Right lobe of liver (tissue), 4 donors: ENCODE measurements at regions not wholly inside any gene's neighbourhood (a gene's known extent, or its start where the extent isn't known, plus 50 kb on each side); places are given as distances from the start of the nearest gene placed in this dataset.

Experiments used
- POLR2A ChIP-seq: fragments of 450-650 bp; IDR thresholded peaks from one replicate; pipeline ENCODE4 v1.6.1; 2017; ENCODE audit warnings: antibody characterized with exemption, mild to moderate bottlenecking
- TF ChIP-seq, protein P1 (sequence below), 4 donors: fragments of 200-600 bp in 3 of 4; fragments of 450-650 bp in 1 of 4; IDR thresholded peaks; one replicate each; pipeline versions ENCODE4 v1.5.1 to v1.8.0; 2016 to 2022; ENCODE audit warnings: antibody characterized with exemption in 4 of 4, mild to moderate bottlenecking in 2 of 4
- donor health status: DM: no; HTN: no; CAD: no.
- donor health status: DM: no; HTN: no; CAD: no.
- donor health status: DM: no; HTN: yes; CAD: no.

DNA sequence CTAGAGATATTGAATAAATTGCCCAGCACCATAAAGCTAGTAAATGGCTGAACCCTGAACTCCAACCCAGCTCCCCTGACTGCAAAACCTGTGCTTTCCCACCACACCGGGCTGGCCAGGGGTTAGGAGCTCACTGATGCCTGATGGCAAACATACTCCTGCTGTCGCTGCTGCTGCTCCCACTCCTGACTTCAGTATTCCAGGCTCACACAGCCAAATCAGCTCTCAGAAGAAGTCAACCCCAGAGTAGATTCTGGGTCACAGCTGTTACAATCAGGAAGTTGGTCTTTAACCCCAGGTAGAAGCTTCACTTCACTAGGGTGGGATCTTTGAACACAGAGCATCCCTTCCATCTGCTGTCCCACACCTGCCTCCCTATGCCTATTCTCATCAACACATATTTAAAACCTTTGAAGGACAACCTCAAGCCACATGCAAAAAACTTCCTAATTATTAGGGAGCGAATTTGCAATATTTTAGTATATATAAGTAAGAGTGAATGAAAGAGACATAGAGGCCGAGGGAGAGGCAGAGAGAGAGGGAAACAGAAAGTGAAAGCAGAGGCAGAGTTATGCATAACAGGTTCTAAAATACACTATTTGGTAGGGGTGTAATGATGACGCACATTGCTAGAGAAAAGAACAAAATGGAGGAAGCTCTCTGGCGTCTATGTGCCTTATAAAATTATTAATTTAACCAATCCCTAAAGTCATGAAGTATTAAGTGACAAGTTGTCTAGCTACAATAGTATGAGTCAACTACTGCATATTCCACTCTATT lies 99.4 kb upstream of the SERP2 start:
- TF ChIP-seq, protein P1, sequence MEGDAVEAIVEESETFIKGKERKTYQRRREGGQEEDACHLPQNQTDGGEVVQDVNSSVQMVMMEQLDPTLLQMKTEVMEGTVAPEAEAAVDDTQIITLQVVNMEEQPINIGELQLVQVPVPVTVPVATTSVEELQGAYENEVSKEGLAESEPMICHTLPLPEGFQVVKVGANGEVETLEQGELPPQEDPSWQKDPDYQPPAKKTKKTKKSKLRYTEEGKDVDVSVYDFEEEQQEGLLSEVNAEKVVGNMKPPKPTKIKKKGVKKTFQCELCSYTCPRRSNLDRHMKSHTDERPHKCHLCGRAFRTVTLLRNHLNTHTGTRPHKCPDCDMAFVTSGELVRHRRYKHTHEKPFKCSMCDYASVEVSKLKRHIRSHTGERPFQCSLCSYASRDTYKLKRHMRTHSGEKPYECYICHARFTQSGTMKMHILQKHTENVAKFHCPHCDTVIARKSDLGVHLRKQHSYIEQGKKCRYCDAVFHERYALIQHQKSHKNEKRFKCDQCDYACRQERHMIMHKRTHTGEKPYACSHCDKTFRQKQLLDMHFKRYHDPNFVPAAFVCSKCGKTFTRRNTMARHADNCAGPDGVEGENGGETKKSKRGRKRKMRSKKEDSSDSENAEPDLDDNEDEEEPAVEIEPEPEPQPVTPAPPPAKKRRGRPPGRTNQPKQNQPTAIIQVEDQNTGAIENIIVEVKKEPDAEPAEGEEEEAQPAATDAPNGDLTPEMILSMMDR (IDR thresholded peaks at IDR 0.05), result peak in 1 of 4 donors; percentile 5
- TF ChIP-seq POLR2A, result no peak
